ENCODE measurements at regions not wholly inside any gene's neighbourhood (a gene's known extent, or its start where the extent isn't known, plus 50 kb on each side); places are given as distances from the start of the nearest gene placed in this dataset.

DNA sequence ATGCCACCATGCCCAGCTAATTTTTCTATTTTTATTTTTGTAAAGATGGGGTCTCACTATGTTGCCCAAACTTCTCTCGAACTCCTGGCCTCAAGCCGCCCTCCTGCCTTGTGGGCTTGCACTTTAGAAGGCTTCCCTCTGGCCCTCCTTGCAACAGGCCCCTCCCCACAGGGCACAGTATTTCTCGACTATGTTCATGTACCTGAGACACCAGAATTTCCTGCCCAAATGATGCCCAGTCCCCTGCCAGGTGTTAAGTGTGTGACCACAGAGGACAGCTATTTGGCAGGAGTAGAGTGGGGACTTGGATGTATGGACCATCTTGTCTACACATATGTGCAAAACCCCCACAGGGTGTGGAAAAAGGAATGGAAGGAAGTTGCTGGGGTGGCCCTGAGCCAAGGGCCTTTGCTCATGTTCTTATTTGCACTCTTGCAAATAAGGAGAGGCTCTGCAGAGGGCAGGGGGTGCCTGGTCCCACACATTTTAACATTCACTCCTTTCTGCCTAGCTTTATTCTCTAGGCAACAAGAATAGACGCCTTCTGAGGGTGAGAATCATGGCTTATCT is 168.4 kb upstream of the PODXL start:
- TF ChIP-seq RAD21 (CRISPR knock-in tag; conservative IDR thresholded peaks at IDR 0.05 in 1 of 2, IDR thresholded peaks at IDR 0.05 in 1 of 2) = no peak
- TF ChIP-seq, protein P1, sequence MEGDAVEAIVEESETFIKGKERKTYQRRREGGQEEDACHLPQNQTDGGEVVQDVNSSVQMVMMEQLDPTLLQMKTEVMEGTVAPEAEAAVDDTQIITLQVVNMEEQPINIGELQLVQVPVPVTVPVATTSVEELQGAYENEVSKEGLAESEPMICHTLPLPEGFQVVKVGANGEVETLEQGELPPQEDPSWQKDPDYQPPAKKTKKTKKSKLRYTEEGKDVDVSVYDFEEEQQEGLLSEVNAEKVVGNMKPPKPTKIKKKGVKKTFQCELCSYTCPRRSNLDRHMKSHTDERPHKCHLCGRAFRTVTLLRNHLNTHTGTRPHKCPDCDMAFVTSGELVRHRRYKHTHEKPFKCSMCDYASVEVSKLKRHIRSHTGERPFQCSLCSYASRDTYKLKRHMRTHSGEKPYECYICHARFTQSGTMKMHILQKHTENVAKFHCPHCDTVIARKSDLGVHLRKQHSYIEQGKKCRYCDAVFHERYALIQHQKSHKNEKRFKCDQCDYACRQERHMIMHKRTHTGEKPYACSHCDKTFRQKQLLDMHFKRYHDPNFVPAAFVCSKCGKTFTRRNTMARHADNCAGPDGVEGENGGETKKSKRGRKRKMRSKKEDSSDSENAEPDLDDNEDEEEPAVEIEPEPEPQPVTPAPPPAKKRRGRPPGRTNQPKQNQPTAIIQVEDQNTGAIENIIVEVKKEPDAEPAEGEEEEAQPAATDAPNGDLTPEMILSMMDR (IDR thresholded peaks at IDR 0.05 in 2 of 3, conservative IDR thresholded peaks at IDR 0.05 in 1 of 3; ENCODE audit: insufficient read depth in 2 of 3, low read depth in 1 of 3, low read length in 3 of 3) = no peak
- no peak for TF ChIP-seq HCFC1 (IDR thresholded peaks at IDR 0.05; ENCODE audit: low read depth, low read length)
- TF ChIP-seq MTA3 (IDR thresholded peaks at IDR 0.05; ENCODE audit: borderline replicate concordance) = no peak
- no peak for TF ChIP-seq L3MBTL2 (IDR thresholded peaks at IDR 0.05)
